CD14-positive monocyte (primary cell): ENCODE measurements at regions not wholly inside any gene's neighbourhood (a gene's known extent, or its start where the extent isn't known, plus 50 kb on each side); places are given as distances from the start of the nearest gene placed in this dataset.

ENCODE experiments used
- DNase-seq, 3 donors: peaks; one replicate each; pipeline ENCODE4 v3.0.0-alpha.2; 2011 to 2022
- H2AFZ ChIP-seq: 2 replicates; pipeline ENCODE4 v1.6.0; 2012; ENCODE audit warnings: mild to moderate bottlenecking, low read depth, low read length, inconsistent platforms; ENCODE audit not compliant: insufficient read depth, poor library complexity, severe bottlenecking
- H3K27ac ChIP-seq, 2 donors: 1 replicate in 1 of 2; 2 replicates in 1 of 2; pipeline ENCODE4 v1.5.1; 2012 to 2013; ENCODE audit warnings: low read length in 2 of 2, control low read depth in 1 of 2, inconsistent platforms in 1 of 2, low read depth in 1 of 2, mild to moderate bottlenecking in 1 of 2
- H3K27me3 ChIP-seq, 2 donors: one replicate each; pipeline versions ENCODE4 v1.6.0 to v1.6.1; 2011 to 2013; ENCODE audit warnings: low read length in 2 of 2; ENCODE audit not compliant: control insufficient read depth in 2 of 2, insufficient read depth in 2 of 2
- H3K36me3 ChIP-seq, 2 donors: replicated peaks in 1 of 2; 1 replicate in 1 of 2; 2 replicates in 1 of 2; pipeline versions ENCODE4 v1.5.1 to v1.6.1; 2012 to 2013; ENCODE audit warnings: low read length in 2 of 2, control low read depth in 1 of 2, inconsistent platforms in 1 of 2, mild to moderate bottlenecking in 1 of 2; ENCODE audit not compliant: insufficient read depth in 2 of 2, control insufficient read depth in 1 of 2
- H3K4me1 ChIP-seq, 2 donors: 1 replicate in 1 of 2; 2 replicates in 1 of 2; pipeline versions ENCODE4 v1.5.1 to v1.6.1; 2012 to 2013; ENCODE audit warnings: low read length in 2 of 2, control low read depth in 1 of 2, inconsistent platforms in 1 of 2, mild to moderate bottlenecking in 1 of 2, moderate library complexity in 1 of 2; ENCODE audit not compliant: insufficient read depth in 2 of 2, control insufficient read depth in 1 of 2
- H3K4me2 ChIP-seq: replicated peaks from 2 replicates; pipeline ENCODE3; 2012; ENCODE audit warnings: low read length, moderate library complexity, mild to moderate bottlenecking; ENCODE audit not compliant: poor library complexity, severe bottlenecking; ENCODE audit errors: extremely low read depth
- H3K4me3 ChIP-seq, 3 experiments: fragments of 200-600 bp in 1 of 3; sonication (generic) in 1 of 3; replicated peaks in 1 of 3; 1 replicate in 2 of 3; 2 replicates in 1 of 3; pipeline ENCODE4 v1.5.1; 2011 to 2013; ENCODE audit warnings: low read length in 3 of 3, mild to moderate bottlenecking in 3 of 3, control low read depth in 2 of 3, low read depth in 2 of 3, inconsistent platforms in 1 of 3, moderate library complexity in 1 of 3
- H3K79me2 ChIP-seq: 2 replicates; pipeline ENCODE4 v1.6.0; 2012; ENCODE audit warnings: mild to moderate bottlenecking, control low read depth, inconsistent platforms, low read length, moderate library complexity; ENCODE audit not compliant: insufficient read depth
- H3K9ac ChIP-seq: 2 replicates; pipeline ENCODE4 v1.6.0; 2017; ENCODE audit warnings: low read length, mild to moderate bottlenecking; ENCODE audit not compliant: insufficient read depth, poor library complexity, severe bottlenecking
- H3K9me3 ChIP-seq, 2 donors: replicated peaks in 1 of 2; 1 replicate in 1 of 2; 2 replicates in 1 of 2; pipeline versions ENCODE4 v1.5.1 to v1.6.1; 2012 to 2013; ENCODE audit warnings: low read length in 2 of 2, control low read depth in 1 of 2; ENCODE audit not compliant: control insufficient read depth in 1 of 2, insufficient read depth in 1 of 2
- H4K20me1 ChIP-seq: 2 replicates; pipeline ENCODE4 v1.6.0; 2012; ENCODE audit warnings: mild to moderate bottlenecking, low read length, control low read depth, moderate library complexity; ENCODE audit not compliant: insufficient read depth
- H3K27ac Mint-ChIP-seq, 7 donors: one replicate each; pipeline ENCODE4 v1.8.0; 2020; ENCODE audit warnings: mild to moderate bottlenecking in 7 of 7, mixed read lengths in 7 of 7, moderate library complexity in 6 of 7, inconsistent platforms in 2 of 7
- H3K27me3 Mint-ChIP-seq, 3 donors: one replicate each; pipeline ENCODE4 v1.8.0; 2021 to 2022; ENCODE audit warnings: low read depth in 3 of 3, mild to moderate bottlenecking in 3 of 3, mixed read lengths in 3 of 3, moderate library complexity in 3 of 3, inconsistent platforms in 1 of 3
- H3K36me3 Mint-ChIP-seq, 2 donors: one replicate each; pipeline ENCODE4 v1.8.0; 2020; ENCODE audit warnings: mixed read lengths in 2 of 2, inconsistent platforms in 1 of 2, mild to moderate bottlenecking in 1 of 2
- H3K4me1 Mint-ChIP-seq: one replicate; pipeline ENCODE4 v1.8.0; 2020; ENCODE audit warnings: mild to moderate bottlenecking, mixed read lengths
- H3K4me3 Mint-ChIP-seq, 2 donors: one replicate each; pipeline ENCODE4 v1.8.0; 2020; ENCODE audit warnings: mild to moderate bottlenecking in 2 of 2, mixed read lengths in 2 of 2, moderate library complexity in 1 of 2
- H3K9me3 Mint-ChIP-seq, 7 donors: one replicate each; pipeline ENCODE4 v1.8.0; 2020 to 2022; ENCODE audit warnings: mixed read lengths in 7 of 7, mild to moderate bottlenecking in 6 of 7, moderate library complexity in 6 of 7, inconsistent platforms in 2 of 7
- WGBS: methylation state at CpG from one replicate; pipeline ENCODE4 v1.1.5; 2013; ENCODE audit warnings: missing lambda C conversion rate; ENCODE audit not compliant: insufficient coverage; 5-methylcytosine and 5-hydroxymethylcytosine counted together
- intact Hi-C, 2 donors: fragments of 100-400 bp; cut with micrococcal nuclease; formaldehyde crosslinking; loops; one replicate each; pipeline versions ENCODE4 v1.15.0 to v1.15.1; 2023
- TF ChIP-seq, protein P1 (sequence below): fragments of 200-600 bp; IDR thresholded peaks from one replicate; pipeline ENCODE4 v1.8.0; 2022; ENCODE audit warnings: antibody characterized with exemption, mild to moderate bottlenecking

DNA sequence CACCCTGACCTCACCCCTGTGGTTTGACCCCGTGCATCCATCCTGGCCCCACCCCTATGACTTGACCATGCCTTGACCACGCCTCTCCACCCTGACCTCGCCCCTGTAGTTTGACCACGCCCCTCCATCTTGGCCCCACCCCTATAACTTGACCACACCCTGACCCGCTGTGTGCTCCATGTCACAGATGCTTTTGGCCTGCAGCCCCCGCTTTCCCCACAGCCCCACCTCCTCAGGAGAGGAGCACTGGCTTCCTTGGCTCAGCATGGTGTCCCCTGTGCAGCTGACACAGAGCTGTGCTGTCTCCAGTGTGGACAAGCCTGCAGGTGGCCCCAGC is 269.9 kb upstream of the SFSWAP start:
- no peak overlapping the region for H3K27ac ChIP-seq

DNA sequence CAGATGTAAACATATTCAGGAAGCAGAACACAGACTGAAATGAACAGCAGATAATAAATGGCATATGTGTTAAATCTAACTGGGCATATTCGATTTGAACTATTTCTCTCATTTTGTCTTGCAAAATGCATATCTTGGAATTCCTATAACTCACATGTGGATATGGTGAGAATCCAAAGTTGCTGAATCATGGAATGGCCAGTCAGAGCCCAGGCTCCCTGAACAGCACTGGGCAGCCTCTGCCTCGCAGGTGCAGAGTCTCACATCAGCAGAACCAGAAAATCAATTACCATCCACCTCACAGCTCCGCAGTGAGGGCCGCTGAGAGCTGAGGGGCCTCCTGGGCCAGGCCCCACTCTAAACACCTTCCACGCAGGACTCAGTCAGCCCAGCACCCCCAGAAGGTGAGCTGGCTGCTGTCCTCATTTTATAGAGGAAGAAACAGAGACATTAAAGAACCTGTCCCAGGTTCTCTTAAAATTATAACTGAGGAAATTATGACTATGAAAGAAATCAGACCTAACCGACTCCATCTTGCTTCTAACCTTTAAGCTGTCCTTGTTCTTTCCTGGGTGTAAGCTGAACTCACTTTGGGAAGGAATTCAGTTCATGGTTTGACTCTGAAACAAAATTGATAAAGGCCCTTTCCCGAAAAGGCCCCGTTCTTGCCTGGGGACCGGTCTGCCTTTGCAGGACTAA is 269.1 kb upstream of the SFSWAP start:
- DNase-seq, result no peak
- Histone ChIP-seq H4K20me1 (no peaks in the 10 kb centered on the region), H2AFZ (no peak overlapping the region), H3K36me3 (no peaks in the 10 kb centered on the region), H3K4me2 (no peak overlapping the region), H3K79me2 (no peaks in the 10 kb centered on the region), H3K4me1 (no peaks in the 10 kb centered on the region), H3K9me3 (no peaks in the 10 kb centered on the region), H3K27me3 (no peaks in the 10 kb centered on the region), H3K4me3 (no peak overlapping the region), H3K9ac (no peak overlapping the region), H3K27ac (no peak overlapping the region)
- Mint-ChIP-seq H3K27ac (no peak overlapping the region), H3K4me1 (no peaks in the 10 kb centered on the region), H3K36me3 (no peaks in the 10 kb centered on the region), H3K27me3 (peaks cover 1 to 4% (median 2%) of the 10 kb centered on the region in 3 donors), H3K9me3 (peaks cover 0 to 9% (median 2%) of the 10 kb centered on the region in 7 donors), H3K4me3 (no peak overlapping the region)
- intact Hi-C loops, result no loop called here
- TF ChIP-seq, protein P1, sequence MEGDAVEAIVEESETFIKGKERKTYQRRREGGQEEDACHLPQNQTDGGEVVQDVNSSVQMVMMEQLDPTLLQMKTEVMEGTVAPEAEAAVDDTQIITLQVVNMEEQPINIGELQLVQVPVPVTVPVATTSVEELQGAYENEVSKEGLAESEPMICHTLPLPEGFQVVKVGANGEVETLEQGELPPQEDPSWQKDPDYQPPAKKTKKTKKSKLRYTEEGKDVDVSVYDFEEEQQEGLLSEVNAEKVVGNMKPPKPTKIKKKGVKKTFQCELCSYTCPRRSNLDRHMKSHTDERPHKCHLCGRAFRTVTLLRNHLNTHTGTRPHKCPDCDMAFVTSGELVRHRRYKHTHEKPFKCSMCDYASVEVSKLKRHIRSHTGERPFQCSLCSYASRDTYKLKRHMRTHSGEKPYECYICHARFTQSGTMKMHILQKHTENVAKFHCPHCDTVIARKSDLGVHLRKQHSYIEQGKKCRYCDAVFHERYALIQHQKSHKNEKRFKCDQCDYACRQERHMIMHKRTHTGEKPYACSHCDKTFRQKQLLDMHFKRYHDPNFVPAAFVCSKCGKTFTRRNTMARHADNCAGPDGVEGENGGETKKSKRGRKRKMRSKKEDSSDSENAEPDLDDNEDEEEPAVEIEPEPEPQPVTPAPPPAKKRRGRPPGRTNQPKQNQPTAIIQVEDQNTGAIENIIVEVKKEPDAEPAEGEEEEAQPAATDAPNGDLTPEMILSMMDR, result no peak
- WGBS, result 100% methylated on average over 3 of the region's 9 CpGs

More for the DNA sequence above, 269.9 kb upstream of the SFSWAP start:
- H2AFZ ChIP-seq, result no peak overlapping the region
- no peaks in the 10 kb centered on the region for H3K79me2 ChIP-seq
- H3K4me1 ChIP-seq, result no peaks in the 10 kb centered on the region
- Mint-ChIP-seq H3K4me3 (no peak overlapping the region), H3K36me3 (no peaks in the 10 kb centered on the region), H3K27ac (no peak overlapping the region), H3K9me3 (peaks cover 0 to 9% (median 2%) of the 10 kb centered on the region in 7 donors), H3K4me1 (no peaks in the 10 kb centered on the region), H3K27me3 (peaks cover 1 to 9% (median 2%) of the 10 kb centered on the region in 3 donors)
- intact Hi-C loops, result no loop called here
- no peak overlapping the region for H3K4me3 ChIP-seq
- WGBS, result 69% methylated on average over 3 of the region's 6 CpGs
- no peak overlapping the region for H3K4me2 ChIP-seq
- H3K9ac ChIP-seq, result no peak overlapping the region
- no peaks in the 10 kb centered on the region for H3K36me3 ChIP-seq
- TF ChIP-seq, protein P1, result no peak
- no peaks in the 10 kb centered on the region for H3K9me3 ChIP-seq
- DNase-seq, result no peak
- no peaks in the 10 kb centered on the region for H4K20me1 ChIP-seq
- no peaks in the 10 kb centered on the region for H3K27me3 ChIP-seq
